ENCODE measurements at regions not wholly inside any gene's neighbourhood (a gene's known extent, or its start where the extent isn't known, plus 50 kb on each side); places are given as distances from the start of the nearest gene placed in this dataset.
"Not testable (repeated sequence)": the region's sequence is repeated elsewhere in the genome, so short reads cannot be mapped to it uniquely, and the experiment has no call there.

- DNase-seq = no peak
Measured at GRCh38 chr14:21882226-21882625, 208.6 kb upstream of the OR4E1 start.

DNA sequence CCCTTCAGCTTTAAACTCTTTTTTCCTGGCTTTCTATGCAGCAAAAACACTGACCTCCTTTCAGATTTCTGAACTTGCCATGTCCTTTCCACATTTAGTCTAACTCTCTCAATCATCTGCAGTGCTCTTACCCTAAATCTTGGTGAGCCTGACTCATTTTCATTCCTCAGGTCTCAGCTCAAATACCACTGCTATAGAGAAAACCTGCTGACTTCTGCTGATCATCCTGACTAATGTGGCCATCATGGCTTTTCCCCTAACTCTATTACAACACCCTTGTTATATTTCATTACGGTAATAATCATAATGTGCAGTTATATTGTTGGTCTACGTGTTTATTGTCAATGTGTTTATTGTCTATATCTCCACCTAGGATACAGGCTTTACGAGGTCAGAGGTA lies 207.3 kb upstream of the OR4E1 start:
- DNase-seq = no peak

- DNase-seq = no peak
Measured at GRCh38 chr14:21875791-21876190, 202.2 kb upstream of the OR4E1 start.

DNA sequence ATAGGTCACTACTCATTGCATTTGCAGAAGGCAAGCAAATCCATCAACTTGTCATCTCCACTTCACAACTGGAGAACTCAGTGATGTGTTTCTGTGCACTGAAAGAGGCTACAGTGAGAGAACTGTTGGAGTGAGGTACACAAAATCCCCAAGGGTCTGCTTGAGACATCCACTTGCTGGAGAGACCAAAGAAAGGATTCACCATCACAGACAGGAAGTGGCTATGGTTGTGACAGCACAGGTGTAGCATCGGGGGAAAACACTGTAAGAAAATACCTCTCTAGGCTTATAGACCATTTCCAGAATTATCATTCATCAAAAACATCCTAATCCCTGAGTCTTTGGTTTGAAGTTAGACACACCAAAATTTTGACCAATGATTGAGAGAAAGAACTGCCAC lies 201.3 kb upstream of the OR4E1 start:
- no peak for DNase-seq

DNA sequence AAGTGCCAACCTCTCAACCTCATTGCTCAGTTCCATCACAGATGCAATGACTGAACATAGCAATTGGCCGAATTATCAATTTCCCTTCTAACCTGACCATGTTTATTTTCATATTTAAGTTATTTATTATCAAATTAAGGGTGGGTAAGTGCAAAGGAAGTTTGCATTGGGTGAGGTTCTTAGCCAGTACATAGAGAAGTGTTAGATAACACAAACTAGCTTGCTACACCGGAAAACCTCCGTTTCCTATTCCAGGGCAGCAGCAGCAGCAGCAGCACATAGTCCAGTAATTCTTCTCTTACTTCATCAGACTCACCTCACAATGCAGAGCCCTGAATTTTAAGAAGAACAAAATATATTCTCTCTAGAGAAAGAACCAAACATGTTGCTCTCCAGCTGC lies 200.5 kb upstream of the OR4E1 start:
- no peak for DNase-seq

DNA sequence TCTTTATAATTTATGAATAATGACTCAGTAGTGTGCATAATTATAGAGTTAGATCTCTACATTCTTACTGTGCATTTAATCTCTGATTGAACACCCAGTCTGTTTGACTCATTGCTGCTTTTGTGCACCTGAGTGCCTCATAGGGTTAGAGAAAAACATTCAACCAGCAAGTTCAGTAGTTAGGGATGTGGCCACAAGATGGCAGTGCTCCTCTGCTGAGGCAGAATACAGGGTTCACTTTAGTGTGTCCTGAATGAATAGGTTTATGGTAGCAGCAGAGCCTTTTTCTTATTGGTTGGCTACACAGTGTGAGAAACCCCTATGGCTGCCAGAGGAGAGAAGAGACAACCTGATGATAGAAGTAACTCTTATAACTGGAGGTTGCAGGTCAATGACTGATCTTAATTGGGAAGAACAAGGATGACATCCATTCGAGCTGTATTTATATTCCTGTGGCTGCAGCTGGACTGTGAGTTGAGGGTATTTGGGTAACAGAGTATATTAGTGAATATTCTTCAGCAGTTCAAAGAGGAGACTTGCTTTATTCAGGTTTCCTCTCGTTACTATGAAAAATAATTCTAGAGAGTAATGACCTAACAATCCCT lies 194.9 kb upstream of the OR4E1 start:
- peak in 3 of 14 donors; percentile 3 to 26 (median 11) for DNase-seq

GRCh38 chr14:21867541-21867940 lies 193.9 kb upstream of the OR4E1 start:
- DNase-seq = no peak

GRCh38 chr14:21866479-21866878 lies 192.9 kb upstream of the OR4E1 start:
- no peak for DNase-seq

DNA sequence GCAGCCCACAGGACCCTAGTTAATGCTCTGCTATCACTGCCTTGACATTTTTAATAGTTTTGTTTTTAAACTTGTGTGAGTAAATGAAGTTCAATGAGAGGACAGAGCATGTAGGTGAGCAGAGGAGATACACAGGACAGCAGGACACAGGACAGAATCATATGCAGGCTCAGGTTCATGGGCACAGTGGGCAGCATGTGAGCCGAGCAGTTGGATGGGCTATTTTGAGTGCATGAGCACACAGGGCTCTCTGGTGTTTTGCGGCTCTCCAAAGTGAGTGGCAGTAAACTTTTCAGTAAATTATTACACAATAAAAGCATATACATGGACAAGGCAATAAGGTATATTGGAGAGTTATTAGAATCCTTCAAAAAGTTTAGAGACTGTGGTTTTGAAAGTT lies 189.7 kb upstream of the OR4E1 start:
- DNase-seq = no peak

DNA sequence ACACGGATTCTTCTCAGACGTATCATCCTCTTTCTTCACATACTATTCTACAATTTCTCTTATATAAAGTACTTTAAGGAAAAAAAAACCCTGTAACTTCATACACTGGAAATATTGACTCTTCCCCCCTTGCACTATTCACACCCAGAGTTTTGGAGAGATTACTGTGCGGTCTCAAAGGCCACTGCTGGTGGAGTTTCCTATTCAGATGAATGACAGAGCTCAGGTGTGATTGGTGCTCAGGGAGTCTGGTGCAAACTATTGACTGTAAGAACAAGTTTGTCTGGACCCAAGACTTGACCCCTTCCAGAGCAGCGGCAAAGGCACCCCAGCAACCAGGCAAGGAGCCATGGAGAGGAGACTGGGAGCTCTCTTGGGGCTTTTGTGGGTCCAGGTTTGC lies 187.5 kb upstream of the OR4E1 start:
- DNase-seq = no peak

DNA sequence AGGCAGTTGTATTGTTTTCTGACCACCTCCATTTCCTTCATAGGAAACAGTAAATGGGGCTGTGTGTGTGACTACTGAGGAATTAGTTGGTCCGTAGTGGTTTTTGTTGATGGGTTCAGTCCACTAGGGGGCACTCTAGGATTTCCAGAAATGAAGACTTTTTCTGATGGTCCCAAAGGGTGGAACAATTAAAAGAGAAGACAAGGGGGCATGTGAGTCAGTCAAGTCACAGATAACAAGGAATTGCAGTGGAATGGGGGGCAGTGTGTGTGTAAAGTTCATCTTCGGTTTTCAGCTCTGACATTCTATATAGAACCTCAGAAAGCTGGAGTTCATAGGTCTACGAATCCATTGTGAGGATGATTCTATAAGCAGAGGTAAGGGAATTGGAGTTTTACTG lies 186.6 kb upstream of the OR4E1 start:
- DNase-seq = no peak

- DNase-seq = no peak
Measured at GRCh38 chr14:21852775-21853174, 179.2 kb upstream of the OR4E1 start.

DNA sequence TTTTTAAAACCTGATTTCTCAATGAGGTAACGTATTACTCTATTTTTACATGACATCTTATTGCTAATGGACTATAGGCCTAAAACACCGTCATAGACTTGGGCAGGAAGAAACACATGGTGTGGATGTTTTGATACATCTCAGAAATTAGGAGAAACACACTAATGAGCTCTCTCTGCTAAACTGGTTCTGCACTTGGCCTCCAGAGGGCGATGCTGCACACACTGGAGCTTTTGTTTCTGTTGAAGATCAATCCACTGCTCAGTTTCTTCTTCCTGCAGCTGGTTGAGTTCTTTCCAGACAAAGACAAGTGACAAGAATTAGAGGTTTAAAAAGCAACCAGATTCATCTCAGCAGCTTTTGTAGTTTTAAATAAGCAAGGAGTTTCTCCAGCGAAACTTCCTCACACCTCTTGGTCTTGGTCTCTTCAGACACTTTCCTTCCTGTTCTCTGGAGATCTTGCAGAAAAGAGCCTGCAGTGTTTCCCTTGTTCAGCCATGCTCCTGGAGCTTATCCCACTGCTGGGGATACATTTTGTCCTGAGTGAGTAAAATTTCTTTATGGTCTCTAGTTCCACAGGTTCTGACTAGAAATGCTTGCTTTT lies 178.5 kb upstream of the OR4E1 start:
- peak in 9 of 14 donors; percentile 4 to 44 (median 18) for DNase-seq

DNA sequence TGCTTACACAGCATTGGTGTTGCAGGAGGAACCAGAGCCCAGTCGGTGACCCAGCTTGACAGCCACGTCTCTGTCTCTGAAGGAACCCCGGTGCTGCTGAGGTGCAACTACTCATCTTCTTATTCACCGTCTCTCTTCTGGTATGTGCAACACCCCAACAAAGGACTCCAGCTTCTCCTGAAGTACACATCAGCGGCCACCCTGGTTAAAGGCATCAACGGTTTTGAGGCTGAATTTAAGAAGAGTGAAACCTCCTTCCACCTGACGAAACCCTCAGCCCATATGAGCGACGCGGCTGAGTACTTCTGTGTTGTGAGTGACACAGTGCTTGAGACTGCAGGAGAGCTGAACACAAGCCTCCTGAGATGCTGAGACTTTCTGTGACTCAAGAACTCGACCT lies 173.3 kb upstream of the OR4E1 start:
- not testable (repeated sequence) for DNase-seq

DNA sequence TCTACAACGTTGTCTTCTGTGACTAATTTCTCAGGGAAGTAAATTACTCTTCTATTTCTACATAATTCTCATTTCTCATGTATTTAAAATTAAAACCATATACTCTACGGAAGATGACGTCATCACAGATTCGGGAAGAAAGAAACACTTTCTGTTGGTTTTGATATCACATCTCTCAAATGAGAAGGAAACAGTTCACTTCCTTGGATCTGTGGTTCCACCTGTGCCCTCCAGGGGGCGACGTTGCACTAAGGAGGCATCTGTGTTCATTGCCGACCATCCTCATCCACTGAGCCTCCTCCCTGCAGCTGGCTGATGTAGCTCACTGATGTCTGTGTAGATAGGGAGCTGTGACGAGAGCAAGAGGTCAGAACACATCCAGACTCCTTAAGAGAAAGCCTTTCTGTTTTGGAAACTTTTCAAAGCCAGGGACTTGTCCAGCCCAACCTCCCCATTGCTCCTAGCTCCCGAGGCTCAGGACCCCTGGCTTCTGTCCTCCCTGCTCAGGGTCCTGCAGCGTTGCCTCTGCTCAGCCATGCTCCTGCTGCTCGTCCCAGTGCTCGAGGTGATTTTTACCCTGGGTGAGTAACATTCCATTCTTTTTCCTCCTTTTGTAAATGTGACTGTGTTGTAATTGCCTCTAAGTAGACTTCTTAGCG lies 172.7 kb upstream of the OR4E1 start:
- DNase-seq = peak in 5 of 14 donors; percentile 1 to 15 (median 4)

- no peak for DNase-seq
Measured at GRCh38 chr14:21840765-21841164, 167.1 kb upstream of the OR4E1 start.

DNA sequence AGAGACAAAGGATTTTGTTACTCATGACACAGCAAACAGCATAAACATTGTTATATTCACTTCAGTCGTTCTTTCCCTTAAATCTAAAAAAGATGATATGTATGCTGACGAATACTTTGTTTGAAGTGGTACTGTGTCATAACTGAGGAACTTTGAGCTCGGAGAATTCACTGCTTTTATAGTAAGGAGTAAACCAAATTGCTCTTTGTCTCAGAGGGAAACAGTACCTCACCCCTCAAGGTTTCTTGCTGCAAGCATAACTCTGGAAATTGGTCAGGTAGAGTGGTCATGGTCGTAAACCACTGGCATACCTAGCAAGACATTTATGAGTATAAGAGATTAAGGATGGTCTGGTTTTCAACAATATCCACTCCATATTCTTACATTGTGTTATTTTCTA lies 160.2 kb upstream of the OR4E1 start:
- no peak for DNase-seq

DNA sequence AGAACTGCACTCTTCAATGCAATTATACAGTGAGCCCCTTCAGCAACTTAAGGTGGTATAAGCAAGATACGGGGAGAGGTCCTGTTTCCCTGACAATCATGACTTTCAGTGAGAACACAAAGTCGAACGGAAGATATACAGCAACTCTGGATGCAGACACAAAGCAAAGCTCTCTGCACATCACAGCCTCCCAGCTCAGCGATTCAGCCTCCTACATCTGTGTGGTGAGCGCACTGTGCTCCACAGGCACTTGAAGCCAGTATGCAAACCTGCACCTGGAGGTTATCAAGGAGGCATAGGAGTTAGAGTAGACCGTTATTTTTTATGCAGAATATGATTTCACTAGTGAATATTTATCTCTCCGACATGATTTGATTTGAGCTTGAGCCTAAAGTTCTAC lies 152.2 kb upstream of the OR4E1 start:
- no peak for DNase-seq

DNA sequence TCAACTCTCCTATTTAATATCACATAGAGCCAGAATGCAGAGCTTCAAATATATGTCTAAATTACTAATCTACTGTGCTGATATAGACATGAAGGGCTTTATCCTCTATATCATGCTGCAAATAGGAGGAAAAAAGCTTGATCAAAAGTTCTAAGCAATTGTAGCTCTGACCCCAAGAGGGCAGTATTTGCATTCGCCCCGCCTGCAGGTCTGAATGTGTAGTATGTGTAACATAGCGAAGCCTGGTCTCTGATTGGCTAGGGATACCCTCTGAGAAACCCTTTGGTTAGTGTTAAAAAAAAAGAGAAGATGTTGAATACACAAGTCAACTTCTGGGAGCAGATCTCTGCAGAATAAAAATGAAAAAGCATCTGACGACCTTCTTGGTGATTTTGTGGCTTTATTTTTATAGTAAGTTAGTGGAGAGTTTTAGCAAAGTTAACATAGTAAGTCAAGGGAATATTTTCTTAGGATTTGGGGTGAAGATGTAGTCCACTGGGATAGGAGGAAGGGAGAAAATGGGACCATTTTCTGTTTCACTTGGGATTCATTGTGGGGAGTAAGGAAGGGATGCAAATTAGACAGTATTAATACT lies 151.6 kb upstream of the OR4E1 start:
- DNase-seq = no peak

DNA sequence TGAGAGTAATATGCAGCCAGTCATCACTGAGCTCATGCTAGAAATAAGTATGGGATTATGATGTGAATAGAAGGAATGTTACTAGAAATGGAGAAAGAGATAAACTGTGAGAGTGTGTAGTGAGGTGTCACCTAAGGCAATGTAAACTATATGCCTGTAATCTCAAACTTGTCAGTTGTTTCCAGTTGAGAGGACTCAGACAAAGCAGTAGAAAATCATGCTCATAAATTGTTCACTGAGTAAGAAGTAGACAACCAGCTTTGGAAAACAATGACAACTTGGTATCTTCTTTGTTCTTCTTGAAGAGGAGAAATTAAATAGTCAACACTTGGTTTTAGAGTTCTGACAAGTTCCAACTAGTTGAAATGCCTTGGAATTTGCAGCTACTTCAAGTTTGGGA lies 148.5 kb upstream of the OR4E1 start:
- DNase-seq = no peak

DNA sequence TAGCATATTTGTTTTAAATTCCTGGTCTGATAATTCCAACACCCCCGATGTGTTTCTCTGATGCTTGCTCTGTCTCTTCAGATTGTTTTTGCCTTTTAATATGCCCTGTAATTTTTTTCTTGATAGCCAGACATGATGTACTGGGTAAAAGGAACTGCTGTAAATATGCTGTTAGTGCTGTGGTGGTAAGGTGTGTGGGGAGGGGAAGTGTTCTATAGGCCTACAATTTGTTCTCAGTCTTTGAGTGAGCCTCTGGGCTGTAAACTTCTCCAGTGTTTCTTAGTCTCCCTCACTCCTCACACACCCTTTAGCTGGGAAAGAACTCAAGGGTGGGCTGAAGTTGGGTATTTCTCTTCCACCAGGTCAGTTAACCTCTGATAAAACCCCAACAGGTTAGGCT lies 147.0 kb upstream of the OR4E1 start:
- DNase-seq = no peak

DNA sequence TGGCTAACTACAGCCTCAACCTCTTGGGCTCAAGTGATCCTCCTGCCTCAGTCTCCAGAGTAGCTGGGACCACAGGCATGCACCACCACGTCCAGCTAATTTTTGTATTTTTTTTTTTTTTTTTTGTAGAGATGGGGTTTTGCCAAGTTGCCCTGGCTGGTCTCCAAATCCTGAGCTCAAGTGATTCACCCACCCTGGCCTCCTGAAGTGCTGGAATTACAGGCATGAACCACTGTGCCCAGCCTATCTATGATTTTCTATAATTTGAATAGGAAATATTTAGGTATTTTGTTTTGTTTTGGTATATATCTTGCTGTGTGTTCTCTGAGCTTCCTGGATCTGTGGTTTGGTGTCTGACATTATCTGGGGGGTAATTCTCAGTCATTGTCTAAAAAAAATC lies 146.3 kb upstream of the OR4E1 start:
- DNase-seq = not testable (repeated sequence)

DNA sequence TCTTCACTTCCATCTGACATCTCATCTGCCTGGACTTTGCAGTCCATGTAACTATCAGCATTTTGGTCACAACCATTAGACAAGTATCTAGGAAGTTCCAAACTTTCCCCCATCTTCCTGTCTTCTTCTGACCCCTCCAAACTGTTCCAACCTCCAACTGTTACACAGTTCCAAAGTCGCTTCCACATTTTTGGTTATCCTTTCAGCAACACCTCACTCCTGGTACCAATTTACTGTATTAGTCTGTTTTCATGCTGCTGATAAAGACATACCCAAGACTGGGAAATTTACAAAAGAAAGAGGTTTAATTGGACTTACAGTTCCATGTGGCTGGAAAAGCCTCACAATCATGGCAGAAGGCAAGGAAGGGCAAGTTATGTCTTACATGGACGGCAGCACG lies 143.4 kb upstream of the OR4E1 start:
- not testable (repeated sequence) for DNase-seq

DNA sequence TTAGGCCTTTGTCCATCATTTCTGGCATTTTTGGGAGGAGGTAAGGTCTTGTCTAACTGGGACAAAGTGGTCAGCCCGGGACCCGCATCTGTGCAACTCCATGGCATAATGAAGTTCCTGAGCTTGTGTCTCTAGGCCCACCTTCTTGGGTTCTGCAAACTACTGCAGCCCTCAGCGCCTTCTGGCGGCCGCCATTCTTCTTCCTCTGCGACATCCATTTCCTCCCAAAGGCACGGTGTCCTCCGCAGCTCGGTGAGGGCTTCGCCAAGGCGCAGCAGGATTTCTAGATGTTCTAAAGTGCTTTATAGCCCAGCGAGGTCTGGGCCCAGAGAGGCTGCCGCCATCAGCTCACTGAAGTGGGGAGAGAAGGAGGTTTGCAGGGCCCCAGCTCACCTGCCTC lies 134.4 kb upstream of the OR4E1 start:
- DNase-seq = no peak

Data from C1 segment of cervical spinal cord (tissue), 14 donors.